DMS53 (cell line): ENCODE measurements at regions not wholly inside any gene's neighbourhood (a gene's known extent, or its start where the extent isn't known, plus 50 kb on each side); places are given as distances from the start of the nearest gene placed in this dataset.
"Not testable (repeated sequence)": the region's sequence is repeated elsewhere in the genome, so short reads cannot be mapped to it uniquely, and the experiment has no call there.

ENCODE experiments used
- DNase-seq: peaks from one replicate; lab custom pipeline; 2025; lab: John Stamatoyannopoulos, UW

DNA sequence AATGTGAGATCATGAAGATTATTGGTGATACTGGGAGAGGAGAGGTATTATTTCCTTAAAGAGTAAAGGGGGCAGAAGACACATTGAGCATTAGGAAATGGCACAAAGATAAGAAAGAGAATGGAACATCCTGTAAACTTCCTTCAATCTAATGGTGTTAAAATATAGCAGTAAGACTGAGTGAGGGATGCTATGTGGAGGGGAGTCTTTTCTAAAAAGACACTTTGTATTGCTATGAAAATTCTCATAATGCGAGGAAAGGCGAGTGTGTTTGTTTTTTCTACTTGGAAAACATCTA is 405.2 kb downstream of the ARL4A start:
- DNase-seq: no peak

DNA sequence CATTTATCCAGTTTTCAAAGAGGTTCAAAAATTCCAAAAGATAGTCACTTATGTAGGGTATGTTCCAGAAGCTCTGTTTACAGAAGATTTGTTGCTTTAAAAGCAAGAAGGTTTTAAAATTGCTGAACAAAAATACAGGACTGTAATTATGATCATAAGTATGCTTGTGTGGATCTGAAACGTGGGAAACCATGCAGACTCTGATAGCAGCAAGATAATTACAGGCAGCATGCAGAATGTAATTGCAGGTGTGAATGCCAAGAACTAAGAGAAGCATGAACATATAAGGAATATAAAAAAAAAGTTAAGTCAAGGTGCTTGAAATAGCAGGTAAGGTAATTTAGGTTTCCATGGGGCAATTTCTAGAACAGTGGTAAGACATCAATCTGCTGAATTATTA is 405.7 kb downstream of the ARL4A start:
- no peak for DNase-seq

DNA sequence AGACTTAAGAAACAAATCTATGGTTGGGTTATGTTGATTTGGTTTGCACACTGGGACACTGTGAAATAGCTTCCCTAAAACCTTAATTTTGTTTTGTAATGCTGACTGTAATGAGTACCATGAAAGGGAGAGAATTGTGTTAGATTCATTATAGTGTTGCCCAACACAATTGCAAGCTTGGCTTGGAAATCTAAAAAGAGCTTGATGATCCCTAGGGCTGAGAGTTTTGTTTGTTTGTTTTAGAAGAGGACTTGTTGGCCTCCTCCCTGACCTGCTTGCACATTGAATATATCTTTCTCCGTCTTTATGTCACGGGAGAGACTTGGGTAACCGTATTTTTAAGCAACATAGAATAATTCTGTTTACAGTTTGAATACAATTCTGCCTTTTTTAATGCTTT is 410.1 kb downstream of the ARL4A start:
- peak; percentile 5 for DNase-seq

- no peak for DNase-seq
These were observed 410.7 kb downstream of the ARL4A start for GRCh38 chr7:13098161-13098560.

GRCh38 chr7:13099154-13099795 is 411.8 kb downstream of the ARL4A start:
- DNase-seq: peak; percentile 68

GRCh38 chr7:13104128-13104527 is 416.7 kb downstream of the ARL4A start:
- DNase-seq: peak; percentile 76

DNA sequence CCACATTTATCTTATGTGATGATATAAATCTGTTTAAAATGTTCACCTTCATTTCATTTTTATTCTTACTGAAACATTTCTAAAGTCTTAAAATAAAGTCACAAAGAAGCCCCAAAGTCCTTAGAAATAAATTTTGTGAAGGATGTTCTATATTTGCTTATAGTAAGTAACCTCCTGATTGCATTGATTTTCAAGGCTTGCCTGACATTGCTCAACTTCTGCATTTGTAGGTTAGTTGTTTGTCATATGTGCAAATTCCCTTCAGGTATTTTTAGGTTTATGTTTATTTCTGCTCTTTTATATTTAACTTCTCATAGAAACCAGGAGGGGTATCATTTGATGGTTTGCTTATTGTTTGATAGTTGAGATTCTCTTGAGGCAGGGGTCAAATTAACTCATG is 417.8 kb downstream of the ARL4A start:
- no peak for DNase-seq

DNA sequence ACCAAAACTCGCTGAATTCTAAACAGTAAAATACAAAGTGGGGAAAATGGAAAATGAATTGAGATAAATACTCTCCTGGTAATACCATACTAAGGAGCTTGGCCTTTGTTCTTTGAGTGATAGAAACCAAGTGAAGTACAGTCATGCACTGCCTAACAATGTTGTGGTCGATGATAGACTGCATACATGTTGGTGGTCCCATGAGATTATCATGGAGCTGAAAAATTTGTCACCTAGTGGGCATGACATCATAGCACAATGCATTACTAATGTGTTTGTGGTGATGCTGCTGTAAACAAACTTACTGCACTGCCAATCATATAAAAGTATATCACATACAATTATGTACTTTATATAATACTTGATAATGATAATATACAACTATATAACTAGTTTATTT is 419.1 kb downstream of the ARL4A start:
- no peak for DNase-seq

GRCh38 chr7:13107291-13107690 is 419.9 kb downstream of the ARL4A start:
- peak; percentile 28 for DNase-seq

- DNase-seq: no peak
These were observed 420.6 kb downstream of the ARL4A start for GRCh38 chr7:13108061-13108460.

DNA sequence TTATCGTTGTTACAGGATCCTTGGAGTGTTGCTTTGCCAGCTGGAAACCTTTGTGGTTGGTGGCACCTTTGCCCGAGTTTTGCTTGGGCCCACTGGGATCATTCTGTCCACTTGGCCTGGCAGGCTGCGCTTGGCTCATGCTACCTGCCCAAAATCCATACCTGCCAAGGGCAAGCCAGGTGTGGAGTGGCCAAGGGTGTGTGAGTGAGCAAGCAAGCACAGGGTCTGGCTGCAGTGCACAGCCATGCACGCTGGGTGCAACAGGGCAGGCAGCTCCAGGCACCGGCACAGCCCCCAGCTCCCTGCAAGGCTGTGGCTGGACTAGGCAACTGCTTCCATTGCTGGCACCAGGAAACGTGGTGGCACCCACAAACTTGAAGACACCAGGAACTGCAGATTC is 421.8 kb downstream of the ARL4A start:
- no peak for DNase-seq

DNA sequence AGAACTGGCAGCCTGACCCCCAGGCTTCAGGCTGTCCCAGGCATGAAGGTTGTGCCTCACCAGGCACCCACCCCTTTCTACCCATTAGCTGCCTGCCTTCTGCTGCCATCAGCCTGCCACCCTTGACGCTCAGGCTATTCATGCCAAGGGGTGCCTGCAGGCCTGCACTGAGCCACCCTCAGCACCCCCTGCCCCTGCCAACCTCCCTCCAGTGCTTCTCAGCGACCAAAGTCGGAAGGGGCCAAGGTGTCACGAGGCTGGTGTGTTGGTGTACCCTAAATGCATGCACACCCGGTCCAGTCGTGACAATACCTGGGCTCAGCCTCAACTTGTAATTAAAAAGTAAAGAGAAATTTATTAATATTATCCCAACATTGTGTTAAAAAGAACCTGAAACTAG is 422.7 kb downstream of the ARL4A start:
- no peak for DNase-seq

DNA sequence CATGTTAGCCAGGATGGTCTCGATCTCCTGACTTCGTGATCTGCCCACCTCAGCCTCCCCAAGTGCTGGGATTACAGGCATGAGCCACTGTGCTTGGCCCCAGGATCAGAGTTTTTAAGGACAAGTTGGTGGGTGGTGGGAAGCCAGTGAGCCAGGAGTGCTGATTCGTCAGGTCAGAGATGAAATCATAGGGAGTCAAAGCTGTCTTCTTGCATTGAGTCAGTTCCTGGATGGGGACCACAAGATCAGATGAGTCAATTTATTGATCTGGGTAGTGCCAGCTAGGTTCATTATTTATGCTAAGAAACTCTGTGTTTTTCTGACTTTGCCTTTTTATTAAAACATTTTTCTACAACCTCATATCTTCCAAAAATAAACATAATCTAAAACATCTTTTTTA is 423.8 kb downstream of the ARL4A start:
- DNase-seq: no peak

DNA sequence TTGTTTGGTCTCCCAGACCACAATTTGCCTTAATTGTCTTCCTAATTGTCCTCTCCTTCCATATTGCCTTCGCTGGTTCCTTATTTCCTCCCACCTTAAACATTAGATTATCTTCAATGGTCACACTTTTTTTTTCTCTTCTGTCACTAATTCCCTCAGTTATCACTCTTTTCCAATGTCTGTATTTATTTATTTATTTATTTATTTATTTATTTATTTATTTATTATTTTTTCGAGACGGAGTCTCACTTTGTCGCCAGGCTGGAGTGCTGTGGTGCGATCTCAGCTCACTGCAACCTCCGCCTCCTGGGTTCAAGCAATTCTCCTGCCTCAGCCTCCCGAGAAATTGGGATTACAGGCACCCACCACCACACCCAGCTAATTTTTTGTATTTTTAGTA is 426.8 kb downstream of the ARL4A start:
- not testable (repeated sequence) for DNase-seq

DNA sequence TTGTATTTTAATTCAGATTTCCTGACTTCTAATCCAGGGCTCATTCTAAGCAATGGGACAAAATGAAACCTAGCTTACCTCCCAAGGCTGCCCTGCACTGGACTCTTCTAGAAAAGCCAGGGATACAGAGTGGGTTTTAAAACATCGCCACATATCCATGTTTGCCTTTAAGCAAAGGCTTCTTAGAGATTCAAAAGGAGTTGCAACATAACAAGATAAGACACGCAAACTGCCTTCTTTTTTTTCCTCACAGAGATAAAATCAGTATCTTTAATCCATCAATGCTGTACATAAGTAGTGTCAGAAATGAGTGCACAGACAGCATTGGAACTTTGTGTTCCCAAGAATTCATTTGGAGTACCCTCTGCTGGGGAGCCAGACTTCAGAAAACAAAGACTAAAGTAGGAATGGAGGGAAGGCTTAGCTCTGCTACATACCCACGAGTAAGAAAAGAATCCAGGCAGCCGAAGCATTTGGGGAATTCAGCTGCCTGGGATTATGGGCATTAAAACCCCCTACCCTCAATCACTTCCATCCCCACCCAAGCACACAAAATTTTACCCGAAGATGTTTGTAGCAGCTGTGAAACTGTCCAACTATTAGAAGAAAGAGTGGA is 427.8 kb downstream of the ARL4A start:
- no peak for DNase-seq

GRCh38 chr7:13115855-13116254 is 428.4 kb downstream of the ARL4A start:
- DNase-seq: no peak

DNA sequence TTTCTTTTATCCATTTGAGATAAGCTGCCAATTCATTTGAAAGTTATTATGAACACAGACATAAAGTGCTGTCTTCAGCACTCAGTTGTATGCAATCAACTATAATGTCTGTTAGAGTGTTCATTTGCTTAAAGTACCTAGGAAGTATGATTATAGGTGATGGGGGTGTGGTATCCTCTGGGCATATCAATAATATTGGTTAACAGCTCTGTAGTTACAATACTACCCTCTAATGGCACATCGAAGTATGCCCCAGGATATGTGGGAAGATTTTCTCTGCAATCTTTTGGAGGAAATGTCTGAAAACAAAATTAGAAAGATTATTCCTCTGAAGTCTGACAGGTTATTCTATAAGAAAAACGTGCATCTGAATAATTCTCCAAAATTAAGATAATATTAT is 429.7 kb downstream of the ARL4A start:
- DNase-seq: peak; percentile 60

GRCh38 chr7:13117592-13117991 is 430.2 kb downstream of the ARL4A start:
- DNase-seq: no peak

DNA sequence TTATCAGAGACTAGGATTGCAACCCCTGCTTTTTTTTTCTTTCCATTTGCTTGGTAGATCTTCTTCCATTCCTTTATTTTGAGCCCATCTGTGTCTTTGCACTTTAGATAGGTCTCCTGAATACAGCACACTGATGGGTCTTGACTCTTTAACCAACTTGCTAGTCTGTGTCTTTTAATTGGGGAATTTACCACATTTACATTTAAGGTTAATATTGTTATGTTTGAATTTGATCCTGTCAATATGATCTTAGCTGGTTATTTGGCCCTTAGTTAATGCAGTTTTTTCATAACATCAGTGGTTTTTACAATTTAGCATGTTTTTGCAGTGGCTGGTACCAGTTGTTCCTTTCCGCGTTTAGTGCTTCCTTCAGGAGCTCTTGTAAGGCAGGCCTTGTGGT is 437.2 kb downstream of the ARL4A start:
- not testable (repeated sequence) for DNase-seq

GRCh38 chr7:13126347-13126746 is 438.9 kb downstream of the ARL4A start:
- DNase-seq: no peak

DNA sequence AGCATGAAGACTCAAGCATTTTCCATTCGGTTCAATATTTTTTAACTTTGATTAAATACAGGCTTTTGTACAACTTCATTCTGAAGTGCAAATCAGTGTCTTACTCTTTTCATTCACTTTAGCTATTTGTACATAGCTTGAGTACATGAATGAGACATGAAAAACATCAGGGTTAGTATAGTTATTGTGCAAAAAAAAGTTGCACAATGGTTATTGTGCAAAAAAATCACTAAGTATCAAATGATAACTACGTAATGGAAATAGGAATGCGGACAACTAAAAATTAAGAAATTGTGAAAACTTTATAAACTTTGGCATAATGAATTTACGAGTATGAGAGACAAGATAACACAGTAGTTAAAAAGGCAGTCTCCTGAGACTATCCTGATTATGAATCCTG is 442.9 kb downstream of the ARL4A start:
- no peak for DNase-seq

DNA sequence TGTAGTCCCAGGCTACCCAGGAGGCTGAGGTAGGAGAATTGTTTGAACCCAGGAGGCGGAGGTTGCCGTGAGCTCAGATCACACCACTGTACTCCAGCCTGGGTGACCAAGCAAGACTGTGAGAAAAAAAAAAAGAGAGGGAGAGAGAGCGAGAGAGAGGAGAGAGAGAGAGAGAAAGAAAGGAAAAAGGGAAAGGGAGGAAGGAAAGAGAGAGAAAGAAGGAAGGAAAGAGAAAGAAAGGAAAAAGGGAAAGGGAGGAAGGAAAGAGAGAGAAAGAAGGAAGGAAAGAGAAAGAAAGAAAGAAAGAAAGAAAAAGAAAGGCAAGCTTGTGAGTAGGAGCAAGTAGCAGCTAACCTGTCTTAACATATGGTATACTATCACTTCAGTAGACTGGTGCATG is 443.5 kb downstream of the ARL4A start:
- not testable (repeated sequence) for DNase-seq

GRCh38 chr7:13132314-13132713 is 444.9 kb downstream of the ARL4A start:
- DNase-seq: no peak

DNA sequence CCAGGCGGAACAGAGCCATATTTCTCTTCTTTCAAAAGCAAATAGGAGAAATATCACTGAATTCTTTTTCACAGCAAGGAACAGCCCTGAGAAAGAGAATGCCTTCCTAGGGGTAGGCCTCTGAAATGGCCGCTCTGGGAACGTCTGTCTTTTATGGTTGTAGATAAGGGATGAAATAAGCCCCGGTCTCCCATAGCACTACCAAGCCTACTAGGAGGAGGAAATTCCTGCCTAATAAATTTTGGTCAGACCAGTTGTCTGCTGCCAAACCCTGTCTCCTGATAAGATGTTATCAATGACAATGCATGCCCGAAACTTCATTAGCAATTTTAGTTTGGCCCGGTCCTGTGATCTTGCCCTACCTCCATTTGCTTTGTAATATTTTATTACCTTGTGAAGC is 448.9 kb downstream of the ARL4A start:
- not testable (repeated sequence) for DNase-seq
